ENCODE measurements at regions not wholly inside any gene's neighbourhood (a gene's known extent, or its start where the extent isn't known, plus 50 kb on each side); places are given as distances from the start of the nearest gene placed in this dataset.

- DNase-seq (ENCODE audit: extremely low read depth, low read depth), result no peak
- TF ChIP-seq CTCF (IDR thresholded peaks at IDR 0.05; ENCODE audit: low read depth, low read length), result no peak
Measured at GRCh38 chrX:137278825-137279224, 245.0 kb upstream of the GPR101 start.

GRCh38 chrX:137263374-137263773 lies 229.6 kb upstream of the GPR101 start:
- TF ChIP-seq CTCF (IDR thresholded peaks at IDR 0.05; ENCODE audit: low read depth, low read length), result no peak
- DNase-seq (ENCODE audit: extremely low read depth, low read depth), result no peak

- no peak for DNase-seq (ENCODE audit: extremely low read depth, low read depth)
- no peak for TF ChIP-seq CTCF (IDR thresholded peaks at IDR 0.05; ENCODE audit: low read depth, low read length)
Measured at GRCh38 chrX:137245183-137245582, 211.4 kb upstream of the GPR101 start.

GRCh38 chrX:137236837-137237236 lies 203.0 kb upstream of the GPR101 start:
- DNase-seq (ENCODE audit: extremely low read depth, low read depth), result no peak
- TF ChIP-seq CTCF (IDR thresholded peaks at IDR 0.05; ENCODE audit: low read depth, low read length), result no peak

GRCh38 chrX:137234651-137235402 lies 201.0 kb upstream of the GPR101 start:
- no peak for TF ChIP-seq CTCF (IDR thresholded peaks at IDR 0.05; ENCODE audit: low read depth, low read length)
- no peak for DNase-seq (ENCODE audit: extremely low read depth, low read depth)

- no peak for TF ChIP-seq CTCF (IDR thresholded peaks at IDR 0.05; ENCODE audit: low read depth, low read length)
Measured at GRCh38 chrX:137233478-137233877, 199.7 kb upstream of the GPR101 start.

GRCh38 chrX:137227151-137227550 lies 193.4 kb upstream of the GPR101 start:
- no peak for DNase-seq (ENCODE audit: extremely low read depth, low read depth)
- TF ChIP-seq CTCF (IDR thresholded peaks at IDR 0.05; ENCODE audit: low read depth, low read length), result no peak

More at GRCh38 chrX:137233478-137233877, 199.7 kb upstream of the GPR101 start:
- DNase-seq (ENCODE audit: extremely low read depth, low read depth), result no peak
